HG02642 (cell line): ENCODE measurements at regions not wholly inside any gene's neighbourhood (a gene's known extent, or its start where the extent isn't known, plus 50 kb on each side); places are given as distances from the start of the nearest gene placed in this dataset.

Experiments
- ATAC-seq: cut with Tn5 transposase; IDR thresholded peaks from one replicate; pipeline ENCODE4 v1.9.1; 2021; ENCODE audit warnings: mild to moderate bottlenecking; ENCODE audit not compliant: unreplicated experiment, poor library complexity

DNA sequence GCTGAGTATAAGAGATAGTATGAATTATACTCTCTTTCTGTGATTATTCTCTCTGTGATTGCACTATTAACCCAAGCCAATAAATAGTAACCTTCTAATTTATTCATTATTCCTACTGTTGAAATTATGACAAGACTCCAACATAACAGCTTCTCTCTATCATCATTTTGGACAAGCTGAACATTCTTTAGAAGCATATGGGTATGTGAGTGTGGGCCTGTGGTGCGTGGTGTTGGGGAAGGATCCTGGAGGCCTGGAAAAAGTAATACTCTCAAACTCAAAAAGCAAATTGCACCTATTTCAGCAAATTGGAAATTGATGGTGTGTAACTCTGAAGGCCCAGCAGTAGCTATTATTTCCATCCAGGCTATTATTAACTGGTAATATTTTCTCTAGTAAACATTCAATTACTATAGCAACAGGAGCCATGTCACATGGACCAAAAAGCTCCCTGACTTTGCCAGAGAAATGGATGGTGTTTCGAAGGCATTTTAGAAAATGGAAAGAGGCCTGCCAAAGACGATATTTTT lies 502.8 kb downstream of the LTN1 start:
- ATAC-seq = no peak

DNA sequence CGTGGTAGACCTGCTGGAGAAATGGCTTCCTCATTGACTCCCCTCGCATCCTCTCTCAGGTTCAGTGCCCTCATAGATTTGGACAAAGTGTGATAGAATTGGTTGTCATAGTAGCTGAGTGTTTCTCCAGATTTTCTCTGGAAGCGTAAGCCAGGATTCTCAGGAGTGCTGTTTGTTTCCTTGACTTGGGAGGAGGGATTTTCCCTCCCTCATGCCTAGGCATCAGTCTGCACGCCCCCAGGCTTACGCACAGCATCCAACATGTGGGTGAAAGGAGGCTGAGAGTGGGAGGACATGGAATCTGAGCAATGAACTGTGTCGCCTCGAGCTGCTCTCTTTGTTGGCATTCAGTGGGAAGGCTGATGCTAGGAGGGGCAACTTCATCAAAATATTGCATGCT lies 503.5 kb downstream of the LTN1 start:
- no peak for ATAC-seq

DNA sequence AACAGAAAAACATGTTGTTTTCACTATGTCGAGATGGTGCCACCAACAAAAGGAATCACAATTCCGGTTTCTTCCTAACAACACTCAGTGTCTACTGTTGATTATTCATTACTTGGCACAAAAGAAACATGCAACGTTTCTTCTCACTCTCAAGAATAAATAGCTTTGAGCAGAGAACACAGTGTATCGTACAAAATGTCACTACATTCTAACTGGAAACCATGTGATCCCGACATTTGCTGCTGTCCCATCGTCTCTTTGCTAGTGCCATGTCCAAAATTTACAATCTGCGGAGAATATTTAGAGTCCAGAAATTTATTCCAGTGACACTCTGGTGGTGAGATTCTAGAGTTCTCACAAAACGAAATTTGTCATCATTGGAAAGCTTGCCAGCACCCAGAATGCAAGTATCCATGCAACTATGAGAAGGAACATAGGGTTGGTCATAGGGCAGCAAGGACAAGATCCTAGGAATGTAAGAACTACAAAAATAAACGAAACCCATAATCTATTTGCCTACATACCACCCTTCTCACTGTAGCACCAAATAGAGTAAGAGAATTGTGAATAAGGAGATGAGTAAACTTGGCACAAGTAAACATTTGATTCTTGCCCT lies 505.1 kb downstream of the LTN1 start:
- ATAC-seq = no peak

DNA sequence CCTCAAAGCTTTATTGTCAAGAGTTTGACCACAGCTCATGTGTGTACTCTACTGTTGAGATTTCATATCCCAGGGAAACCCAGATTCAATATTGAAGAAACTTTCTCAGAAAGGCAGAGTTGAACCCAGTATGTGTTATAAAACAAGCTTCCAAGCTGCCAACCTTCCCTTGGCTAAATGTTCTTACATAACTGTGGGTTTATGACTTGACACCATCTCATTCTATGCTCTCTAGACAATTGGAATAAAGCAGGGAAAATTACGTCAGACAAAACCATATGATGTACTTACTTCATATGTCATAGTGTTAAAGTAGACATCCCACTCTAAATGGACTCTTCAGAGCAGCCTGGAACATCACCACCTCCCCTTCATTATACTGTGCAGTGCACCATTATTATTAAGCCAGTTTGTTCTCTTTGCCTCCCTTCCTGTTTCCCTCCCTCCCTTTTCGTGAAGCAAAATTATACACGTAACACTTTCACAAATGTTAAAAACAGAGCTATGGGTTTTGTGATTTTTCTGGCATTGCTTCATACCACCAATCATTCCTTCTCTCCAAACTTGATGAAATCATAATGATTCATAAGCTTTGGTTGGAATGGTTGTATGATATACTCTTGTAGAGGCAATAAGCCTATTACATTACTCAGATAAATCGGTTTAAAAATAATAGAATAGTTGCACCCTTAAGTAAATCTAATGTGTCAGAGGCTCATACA lies 507.2 kb downstream of the LTN1 start:
- ATAC-seq = no peak

DNA sequence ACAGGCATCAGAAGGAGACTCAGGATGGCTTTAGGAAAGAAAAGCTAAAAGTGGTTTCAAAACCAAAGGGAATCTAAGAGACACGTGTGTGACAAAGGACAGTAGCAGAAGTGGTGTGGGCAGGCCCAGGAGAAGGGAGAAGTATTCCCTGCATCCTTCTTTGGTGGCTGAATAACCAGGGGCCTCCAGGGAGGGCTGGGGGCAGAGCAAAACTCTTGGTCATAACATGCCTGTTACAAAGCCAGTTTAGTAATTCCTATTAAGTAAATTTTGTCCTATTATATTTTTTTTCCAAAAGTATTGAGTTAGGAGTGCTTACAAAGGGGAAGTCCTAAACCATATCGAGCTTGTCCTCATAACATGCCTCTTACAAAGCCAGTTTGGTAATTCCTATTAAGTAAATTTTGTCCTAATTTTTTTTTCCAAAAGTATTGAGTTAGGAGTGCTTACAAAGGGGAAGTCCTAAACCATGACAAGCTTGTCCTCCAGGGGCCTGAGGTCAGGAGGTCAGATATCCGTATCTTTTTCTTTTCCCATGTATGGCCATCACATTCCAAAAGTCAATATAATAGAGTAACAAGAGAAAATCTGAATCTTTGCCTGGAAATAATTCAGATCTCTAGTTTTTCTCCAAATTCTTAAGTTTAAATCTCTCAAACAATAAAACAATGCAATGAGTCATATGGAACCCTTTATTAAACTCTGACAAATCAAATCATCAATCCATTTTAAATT lies 509.2 kb downstream of the LTN1 start:
- ATAC-seq = no peak

DNA sequence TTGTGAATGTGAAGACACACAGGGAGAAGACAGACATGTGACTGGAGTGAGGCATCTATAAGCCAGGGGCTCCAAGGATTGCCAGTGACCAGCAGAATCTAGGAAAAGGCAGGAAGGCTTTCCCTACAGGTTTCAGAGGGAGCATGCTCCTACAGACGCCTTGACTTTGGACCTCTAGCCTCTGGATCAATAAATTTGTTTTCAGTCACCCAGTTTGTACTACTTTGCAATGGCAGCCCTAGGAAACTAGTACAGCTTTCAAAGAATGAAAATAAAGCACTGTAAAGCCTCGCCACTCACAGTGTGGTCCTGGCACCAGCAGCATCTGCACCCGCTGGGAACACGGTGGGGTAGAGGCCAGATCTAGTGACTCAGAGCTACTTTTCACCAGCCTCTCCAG lies 510.0 kb downstream of the LTN1 start:
- no peak for ATAC-seq

DNA sequence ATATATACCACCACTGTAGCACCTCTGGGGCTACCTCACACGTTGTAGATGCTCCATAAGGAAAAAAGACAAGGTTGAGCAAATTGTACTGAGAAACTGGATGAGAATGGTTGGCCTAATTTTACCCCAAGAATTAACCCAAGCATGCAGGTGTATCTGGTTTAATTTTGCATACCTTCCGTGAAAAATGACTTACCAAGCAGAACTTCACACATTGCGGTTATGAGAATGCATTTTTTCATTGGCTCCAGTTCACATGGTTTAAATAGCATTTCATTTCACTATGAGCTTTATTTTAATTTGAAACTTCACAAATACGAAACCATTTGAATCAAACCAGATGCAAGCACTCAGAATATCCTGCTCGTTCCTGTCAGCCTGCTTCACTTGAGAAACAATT lies 512.2 kb downstream of the LTN1 start:
- peak; percentile 63 for ATAC-seq

DNA sequence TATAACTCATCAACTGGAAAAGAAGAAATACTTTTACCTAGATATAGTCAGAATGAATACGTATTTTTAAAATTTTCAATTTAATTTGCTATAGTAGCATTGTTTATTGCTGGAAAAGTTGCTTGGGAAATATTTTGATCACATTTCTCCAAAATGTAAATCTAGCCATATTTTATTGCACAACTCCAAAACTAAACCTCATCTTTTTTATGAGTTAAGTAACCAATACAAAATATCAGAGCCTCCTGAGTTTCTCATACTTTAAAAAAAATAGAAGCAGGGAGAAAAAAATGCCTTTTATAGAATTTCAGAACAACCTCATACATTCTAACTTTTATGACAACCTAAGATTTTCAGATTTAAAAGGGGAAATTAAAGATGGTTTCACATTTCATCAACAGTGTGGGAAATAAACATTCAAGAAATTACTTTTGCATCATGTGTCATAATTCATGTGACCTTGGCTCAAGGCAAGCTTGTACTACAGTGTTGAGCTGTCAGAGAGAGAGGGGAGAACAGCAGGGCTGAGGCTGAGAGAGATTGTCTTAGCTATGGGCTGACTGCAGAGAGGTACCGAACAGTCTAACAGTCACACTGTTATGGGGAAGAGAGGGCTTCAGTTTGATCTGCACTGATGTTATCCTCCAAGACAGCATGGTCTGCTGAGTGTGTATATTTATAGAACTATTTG lies 519.0 kb downstream of the LTN1 start:
- ATAC-seq = peak; percentile 75

DNA sequence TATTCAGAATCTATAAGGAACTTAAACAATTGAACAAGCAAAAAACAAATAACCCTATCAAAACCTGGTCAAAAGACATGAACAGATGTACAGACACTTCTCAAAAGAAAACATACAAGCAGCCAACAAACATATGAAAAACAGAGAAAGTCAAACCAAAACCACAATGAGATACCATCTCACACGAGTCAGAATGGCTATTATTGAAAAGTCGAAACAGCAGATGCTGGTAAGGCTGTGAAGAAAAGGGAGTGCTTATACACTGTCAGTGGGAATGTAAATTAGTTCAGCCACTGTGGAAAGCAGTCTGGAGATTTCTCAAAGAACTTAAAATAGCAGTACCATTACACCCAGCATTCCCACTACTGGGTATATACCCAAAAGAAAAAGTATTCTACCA lies 520.1 kb downstream of the LTN1 start:
- ATAC-seq = peak; percentile 53

DNA sequence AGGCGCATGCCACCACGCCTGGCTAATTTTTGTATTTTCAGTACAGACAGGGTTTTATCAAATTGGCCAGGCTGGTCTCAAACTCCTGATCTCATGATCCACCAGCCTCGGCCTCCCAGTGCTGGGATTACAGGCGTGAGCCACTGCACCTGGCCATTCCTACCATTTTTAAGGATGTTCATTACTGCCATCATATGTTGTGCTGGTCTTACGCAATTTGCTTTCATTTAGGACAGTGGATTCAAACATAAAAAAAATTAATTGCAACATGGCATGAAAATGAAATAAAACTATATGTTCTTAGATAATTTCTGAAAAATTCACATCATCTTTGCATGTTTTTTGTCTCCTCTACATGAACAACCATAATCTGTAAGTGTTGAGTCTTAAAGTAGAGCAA lies 527.7 kb downstream of the LTN1 start:
- ATAC-seq = no peak

DNA sequence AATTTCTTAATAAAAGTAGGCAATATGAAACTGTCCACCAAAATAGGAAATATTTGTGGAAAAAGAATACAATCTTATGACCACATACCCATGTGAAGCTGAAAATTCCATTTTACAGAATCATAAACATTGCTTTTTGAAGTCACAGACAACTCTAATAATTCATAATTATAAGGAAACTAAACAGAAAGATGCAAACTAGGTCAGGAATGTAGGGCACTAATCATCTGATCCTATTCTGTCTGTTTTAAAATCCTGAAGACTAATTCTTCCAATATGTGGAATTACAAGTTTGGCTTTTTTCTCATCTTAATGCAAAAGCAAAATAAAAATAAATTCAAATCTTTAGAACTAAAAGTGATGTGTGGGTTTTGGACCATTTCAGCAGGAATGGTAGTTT lies 528.6 kb downstream of the LTN1 start:
- ATAC-seq = no peak

DNA sequence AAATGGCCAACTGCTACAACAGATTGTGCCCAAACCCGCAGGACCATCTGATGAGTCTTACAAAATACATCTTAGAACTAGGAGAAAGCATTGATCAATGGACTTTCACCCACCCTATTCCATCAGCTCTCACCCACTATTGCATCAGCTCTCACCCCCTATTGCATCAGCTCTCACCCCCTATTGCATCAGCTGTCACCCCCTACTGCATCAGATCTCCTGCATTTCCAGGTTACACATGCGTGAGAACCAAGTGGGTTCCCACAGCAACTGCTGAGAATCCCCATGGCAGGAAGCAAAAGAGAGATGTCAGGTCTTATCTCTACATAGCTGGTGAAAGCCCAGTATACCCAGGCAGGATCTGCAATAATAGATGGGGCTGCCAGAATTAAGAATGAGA lies 533.5 kb downstream of the LTN1 start:
- no peak for ATAC-seq

DNA sequence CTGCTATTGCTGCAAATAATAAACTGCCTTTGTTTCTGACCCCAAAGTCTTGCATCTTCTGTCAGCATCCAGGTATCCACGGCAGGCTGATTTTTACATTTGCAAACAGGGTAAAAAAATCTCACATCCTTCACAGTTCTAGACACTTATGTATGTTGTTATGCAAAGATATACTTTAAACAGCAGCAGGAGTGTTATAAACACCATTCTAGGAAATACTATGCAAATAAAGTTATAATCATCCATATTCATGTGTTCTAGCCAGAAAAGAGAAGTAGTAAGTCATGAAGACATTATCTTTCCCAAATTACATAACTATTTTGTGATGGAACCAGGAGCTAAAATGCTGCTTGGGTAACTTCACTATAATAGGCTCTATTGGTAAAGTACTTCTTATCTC lies 534.2 kb downstream of the LTN1 start:
- ATAC-seq = no peak

DNA sequence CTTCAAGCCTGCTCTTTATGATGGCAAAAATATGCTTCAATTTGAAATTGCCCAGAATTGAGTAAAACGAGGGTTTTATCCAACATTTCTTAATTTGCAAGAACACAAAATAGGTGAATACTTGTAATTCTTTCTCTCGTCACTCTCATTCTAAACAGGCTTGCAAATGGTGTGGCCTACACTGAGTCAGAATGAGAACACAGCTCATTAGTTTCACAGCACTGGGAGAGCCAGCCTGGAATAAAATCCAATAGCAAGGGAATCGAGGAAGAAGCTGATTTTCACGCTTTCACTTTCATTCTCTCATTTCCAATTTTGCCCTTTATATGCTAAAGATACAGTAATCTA lies 537.5 kb downstream of the LTN1 start:
- ATAC-seq = no peak

DNA sequence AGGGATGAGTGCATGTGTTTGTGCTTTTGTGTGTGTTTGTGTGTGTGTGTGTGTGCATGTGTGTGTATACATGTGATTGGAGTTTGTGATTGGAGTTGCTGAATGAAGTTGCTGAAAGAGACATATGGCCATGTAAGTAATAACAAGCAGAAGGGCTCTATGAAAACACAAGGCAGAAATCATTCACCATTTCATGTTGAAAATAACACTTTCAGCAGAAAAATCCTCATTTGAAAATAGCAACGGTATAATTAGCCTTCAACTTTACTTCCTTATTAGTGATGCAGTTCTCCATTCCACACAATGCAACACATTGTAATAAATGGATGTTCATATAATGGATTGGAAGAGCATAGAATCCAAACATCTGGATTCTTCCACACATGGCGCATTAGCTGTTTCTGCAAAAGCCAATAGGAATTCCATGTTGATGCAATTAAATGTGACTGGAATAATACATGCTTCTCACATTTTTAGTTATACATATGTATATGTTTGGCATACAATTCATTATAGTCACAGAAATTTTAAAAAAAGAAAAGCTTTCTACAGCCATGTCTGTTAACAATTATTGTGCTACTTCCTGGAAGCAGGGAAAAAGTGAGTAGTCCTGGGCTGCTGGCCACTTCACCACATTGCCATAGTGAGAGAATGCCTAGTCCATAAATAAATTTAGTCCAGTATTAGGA lies 538.0 kb downstream of the LTN1 start:
- ATAC-seq = no peak

DNA sequence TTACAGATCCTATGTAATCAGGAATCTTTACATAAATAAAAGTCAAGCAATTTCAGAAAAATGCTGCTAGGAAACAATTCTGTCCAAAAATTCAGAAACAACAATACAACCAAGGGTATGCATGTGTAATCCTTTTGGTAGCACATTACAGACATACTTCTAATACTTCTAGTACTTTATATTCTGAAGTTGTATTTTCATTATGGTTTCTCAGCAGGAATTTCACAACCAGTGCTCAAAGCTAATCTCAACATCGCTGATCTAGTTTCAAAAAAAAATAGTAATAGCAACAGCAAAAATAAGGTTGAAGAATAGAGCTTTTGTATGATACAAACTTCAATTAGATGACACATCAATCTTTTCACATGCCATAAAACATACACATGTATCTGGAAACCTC lies 545.2 kb downstream of the LTN1 start:
- no peak for ATAC-seq

DNA sequence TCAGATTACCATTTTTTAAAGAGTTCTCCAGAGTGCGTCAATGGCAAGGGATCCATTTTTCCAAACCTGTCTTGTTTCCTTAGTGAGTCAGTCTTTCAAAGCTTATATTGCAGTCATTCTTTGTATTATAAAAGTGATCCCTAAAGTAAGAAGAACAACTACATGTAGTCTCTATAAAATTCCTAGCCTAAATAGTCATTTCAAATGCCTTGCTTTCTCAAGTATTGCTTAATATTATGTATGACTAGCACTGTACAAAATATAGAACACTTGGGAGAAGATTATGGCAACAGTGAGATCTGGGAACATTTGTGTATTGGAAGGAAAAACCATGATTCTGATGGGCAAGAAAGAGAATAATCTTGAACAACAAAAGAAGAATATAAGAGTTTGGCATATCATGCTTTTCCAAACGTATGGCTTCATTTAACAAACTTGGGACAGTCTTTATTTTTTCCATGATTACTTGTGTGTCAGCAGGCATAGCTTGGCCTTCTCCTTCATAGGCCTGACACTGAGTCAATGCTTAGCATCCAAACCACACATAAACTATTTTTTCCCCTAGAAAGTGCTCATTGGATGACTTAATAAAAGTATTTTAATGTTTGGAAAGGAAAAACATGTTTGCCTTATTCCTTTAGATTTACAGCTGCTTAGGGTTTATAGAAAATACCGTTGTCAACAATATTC lies 547.4 kb downstream of the LTN1 start:
- no peak for ATAC-seq

DNA sequence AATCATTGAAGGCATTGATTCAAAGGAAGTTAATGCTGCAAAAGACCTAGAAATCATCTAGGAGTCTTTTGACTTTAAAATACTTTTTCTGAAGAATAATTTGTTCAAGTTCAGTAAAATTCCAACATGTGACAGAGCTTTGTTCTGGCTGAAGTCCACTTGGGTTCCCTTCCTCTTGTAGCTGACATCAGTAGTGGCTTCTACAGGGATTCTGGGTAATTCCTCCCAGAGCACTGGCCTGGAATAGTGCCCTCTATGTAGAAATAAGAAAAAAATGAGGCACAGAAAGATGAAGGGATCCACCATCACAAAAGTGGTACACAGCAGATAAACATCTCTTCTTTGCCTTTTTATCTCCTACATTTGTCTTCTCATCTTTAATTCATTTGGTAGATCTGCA lies 548.1 kb downstream of the LTN1 start:
- no peak for ATAC-seq

DNA sequence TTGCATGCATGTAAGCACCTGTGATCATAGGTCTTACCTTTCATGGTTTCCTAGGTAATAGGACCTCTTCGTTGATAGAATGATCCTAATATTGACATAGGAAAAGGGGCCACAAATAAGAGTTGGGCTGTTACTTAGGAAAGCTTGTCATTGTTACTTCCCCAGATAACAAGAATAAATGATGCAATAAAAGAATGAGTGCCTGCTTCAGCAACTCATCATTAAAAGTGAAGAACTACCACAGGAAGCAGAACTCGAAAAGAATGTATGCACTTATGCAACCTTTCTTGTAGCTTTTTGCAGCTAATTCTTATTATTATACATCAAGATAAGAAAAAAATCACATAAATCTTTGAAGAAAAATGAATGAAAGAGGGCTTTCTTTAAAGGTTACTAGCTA lies 548.6 kb downstream of the LTN1 start:
- ATAC-seq = no peak

DNA sequence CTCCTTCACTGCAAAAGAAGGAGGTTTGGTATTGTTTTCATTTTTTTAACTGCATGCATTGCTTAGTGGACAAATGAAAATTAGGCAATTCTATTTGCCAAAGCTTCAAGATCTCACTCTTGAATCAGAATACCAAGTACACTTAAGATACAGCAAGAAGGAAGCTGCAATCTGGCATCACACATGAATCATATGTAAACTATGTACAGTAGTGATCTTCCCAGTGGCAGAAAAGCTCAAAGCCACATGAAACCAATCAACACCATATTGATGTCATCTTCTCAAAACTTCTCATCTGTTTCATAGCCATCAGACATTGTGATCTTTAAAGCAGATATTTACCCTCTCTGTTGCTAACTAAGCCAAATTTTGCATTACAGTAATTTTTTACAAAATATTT lies 550.1 kb downstream of the LTN1 start:
- no peak for ATAC-seq
